Endothelial cell (in vitro differentiated cells): ENCODE measurements at regions not wholly inside any gene's neighbourhood (a gene's known extent, or its start where the extent isn't known, plus 50 kb on each side); places are given as distances from the start of the nearest gene placed in this dataset.

Experiments
- DNase-seq: peaks from one replicate; pipeline ENCODE4 v3.0.0; 2021; ENCODE audit warnings: low spot score
- H3K27ac Mint-ChIP-seq: one replicate; pipeline ENCODE4 v1.8.0; 2021; ENCODE audit warnings: mixed read lengths, inconsistent platforms; ENCODE audit not compliant: unreplicated experiment
- H3K27me3 Mint-ChIP-seq: one replicate; pipeline ENCODE4 v1.8.0; 2021; ENCODE audit warnings: mild to moderate bottlenecking, moderate library complexity, mixed read lengths, inconsistent platforms; ENCODE audit not compliant: unreplicated experiment
- H3K36me3 Mint-ChIP-seq: one replicate; pipeline ENCODE4 v1.8.0; 2021; ENCODE audit warnings: mild to moderate bottlenecking, low read depth, mixed read lengths, inconsistent platforms; ENCODE audit not compliant: unreplicated experiment
- H3K4me1 Mint-ChIP-seq: one replicate; pipeline ENCODE4 v1.8.0; 2021; ENCODE audit warnings: mild to moderate bottlenecking, mixed read lengths, inconsistent platforms; ENCODE audit not compliant: unreplicated experiment
- H3K4me3 Mint-ChIP-seq: one replicate; pipeline ENCODE4 v1.8.0; 2021; ENCODE audit warnings: mild to moderate bottlenecking, mixed read lengths, inconsistent platforms; ENCODE audit not compliant: unreplicated experiment
- H3K9me3 Mint-ChIP-seq: one replicate; pipeline ENCODE4 v1.8.0; 2021; ENCODE audit warnings: mixed read lengths, inconsistent platforms; ENCODE audit not compliant: unreplicated experiment
- CTCF ChIP-seq: fragments of 200-600 bp; sonication (generic); IDR thresholded peaks from one replicate; pipeline ENCODE4 v1.5.0; 2021; ENCODE audit warnings: antibody characterized with exemption; ENCODE audit not compliant: unreplicated experiment

GRCh38 chr6:82441047-82441855 is 77.6 kb downstream of the TPBG start:
- no peak for DNase-seq
- no peaks in the 10 kb centered on the region for H3K4me1 Mint-ChIP-seq
- TF ChIP-seq CTCF: no peak
- no peaks in the 10 kb centered on the region for H3K9me3 Mint-ChIP-seq
- H3K36me3 Mint-ChIP-seq: no peaks in the 10 kb centered on the region
- H3K4me3 Mint-ChIP-seq: no peak overlapping the region
- no peaks in the 10 kb centered on the region for H3K27me3 Mint-ChIP-seq
- H3K27ac Mint-ChIP-seq: no peak overlapping the region

- Mint-ChIP-seq H3K36me3 (no peaks in the 10 kb centered on the region), H3K9me3 (no peaks in the 10 kb centered on the region), H3K27ac (no peak overlapping the region), H3K4me1 (no peaks in the 10 kb centered on the region), H3K27me3 (no peaks in the 10 kb centered on the region), H3K4me3 (no peak overlapping the region)
- no peak for TF ChIP-seq CTCF
- DNase-seq: no peak
Observed at GRCh38 chr6:82442061-82442719, 78.6 kb downstream of the TPBG start.

GRCh38 chr6:82458147-82458546 is 94.5 kb downstream of the TPBG start:
- Mint-ChIP-seq H3K27ac (no peak overlapping the region), H3K9me3 (peaks cover 11% of the 10 kb centered on the region), H3K4me3 (no peak overlapping the region), H3K27me3 (peaks cover 4% of the 10 kb centered on the region), H3K4me1 (no peaks in the 10 kb centered on the region), H3K36me3 (no peaks in the 10 kb centered on the region)
- TF ChIP-seq CTCF: no peak
- no peak for DNase-seq

- peaks cover 11% of the 10 kb centered on the region for H3K9me3 Mint-ChIP-seq
- DNase-seq: no peak
- TF ChIP-seq CTCF: no peak
- peaks cover 4% of the 10 kb centered on the region for H3K27me3 Mint-ChIP-seq
- no peak overlapping the region for H3K4me3 Mint-ChIP-seq
- H3K4me1 Mint-ChIP-seq: no peaks in the 10 kb centered on the region
- no peaks in the 10 kb centered on the region for H3K36me3 Mint-ChIP-seq
- no peak overlapping the region for H3K27ac Mint-ChIP-seq
Observed at GRCh38 chr6:82458705-82459104, 95.1 kb downstream of the TPBG start.

- DNase-seq: no peak
- Mint-ChIP-seq H3K27me3 (peaks cover 4% of the 10 kb centered on the region), H3K36me3 (no peaks in the 10 kb centered on the region), H3K4me1 (no peaks in the 10 kb centered on the region), H3K27ac (no peak overlapping the region), H3K4me3 (no peak overlapping the region), H3K9me3 (peaks cover 11% of the 10 kb centered on the region)
- no peak for TF ChIP-seq CTCF
Observed at GRCh38 chr6:82461536-82461935, 97.9 kb downstream of the TPBG start.
